Nephron (organoid): ENCODE measurements at regions not wholly inside any gene's neighbourhood (a gene's known extent, or its start where the extent isn't known, plus 50 kb on each side); places are given as distances from the start of the nearest gene placed in this dataset.

Experiments used
- H3K27ac Mint-ChIP-seq, 3 experiments: 2 replicates each; pipeline ENCODE4 v1.8.0; 2020; ENCODE audit warnings: mixed read lengths in 3 of 3, mild to moderate bottlenecking in 2 of 3, moderate library complexity in 1 of 3
- H3K27me3 Mint-ChIP-seq: 2 replicates; pipeline ENCODE4 v1.8.0; 2021; ENCODE audit warnings: low read depth, mild to moderate bottlenecking, moderate library complexity, mixed read lengths
- H3K36me3 Mint-ChIP-seq: 2 replicates; pipeline ENCODE4 v1.8.0; 2020; ENCODE audit warnings: low read depth, mixed read lengths
- H3K4me1 Mint-ChIP-seq: 2 replicates; pipeline ENCODE4 v1.8.0; 2020; ENCODE audit warnings: mixed read lengths
- H3K4me3 Mint-ChIP-seq, 3 experiments: 2 replicates each; pipeline ENCODE4 v1.8.0; 2020; ENCODE audit warnings: mild to moderate bottlenecking in 3 of 3, mixed read lengths in 3 of 3, moderate library complexity in 2 of 3
- H3K9me3 Mint-ChIP-seq: 2 replicates; pipeline ENCODE4 v1.8.0; 2020; ENCODE audit warnings: mixed read lengths
- TF ChIP-seq, protein P1 (sequence below), 3 experiments: fragments of 200-600 bp; sonication (generic); IDR thresholded peaks; one replicate each; pipeline ENCODE4 v1.5.0; 2021; ENCODE audit warnings: antibody characterized with exemption in 3 of 3; ENCODE audit not compliant: unreplicated experiment in 3 of 3

DNA sequence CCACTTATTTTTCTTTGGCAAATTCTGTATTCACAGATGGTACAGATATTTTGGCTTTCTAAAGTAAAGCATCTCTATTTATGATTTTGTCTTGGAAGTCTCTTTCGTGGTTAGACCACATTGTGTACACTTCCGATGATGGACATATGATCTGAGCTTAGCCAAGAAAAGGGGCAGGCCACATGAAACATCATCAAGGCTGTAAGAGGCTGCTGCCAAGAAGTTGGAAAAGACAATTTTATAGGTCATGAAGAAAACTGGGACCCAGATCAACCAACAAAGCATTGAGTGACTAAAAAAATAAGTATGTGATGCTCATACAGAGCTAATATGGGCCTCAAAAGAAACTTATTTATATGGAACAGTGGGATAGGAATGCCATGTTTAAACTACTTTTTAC lies 266.4 kb downstream of the HAO1 start:
- TF ChIP-seq, protein P1, sequence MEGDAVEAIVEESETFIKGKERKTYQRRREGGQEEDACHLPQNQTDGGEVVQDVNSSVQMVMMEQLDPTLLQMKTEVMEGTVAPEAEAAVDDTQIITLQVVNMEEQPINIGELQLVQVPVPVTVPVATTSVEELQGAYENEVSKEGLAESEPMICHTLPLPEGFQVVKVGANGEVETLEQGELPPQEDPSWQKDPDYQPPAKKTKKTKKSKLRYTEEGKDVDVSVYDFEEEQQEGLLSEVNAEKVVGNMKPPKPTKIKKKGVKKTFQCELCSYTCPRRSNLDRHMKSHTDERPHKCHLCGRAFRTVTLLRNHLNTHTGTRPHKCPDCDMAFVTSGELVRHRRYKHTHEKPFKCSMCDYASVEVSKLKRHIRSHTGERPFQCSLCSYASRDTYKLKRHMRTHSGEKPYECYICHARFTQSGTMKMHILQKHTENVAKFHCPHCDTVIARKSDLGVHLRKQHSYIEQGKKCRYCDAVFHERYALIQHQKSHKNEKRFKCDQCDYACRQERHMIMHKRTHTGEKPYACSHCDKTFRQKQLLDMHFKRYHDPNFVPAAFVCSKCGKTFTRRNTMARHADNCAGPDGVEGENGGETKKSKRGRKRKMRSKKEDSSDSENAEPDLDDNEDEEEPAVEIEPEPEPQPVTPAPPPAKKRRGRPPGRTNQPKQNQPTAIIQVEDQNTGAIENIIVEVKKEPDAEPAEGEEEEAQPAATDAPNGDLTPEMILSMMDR (IDR thresholded peaks at IDR 0.05; ENCODE audit: unreplicated experiment in 3 of 3): no peak
- no peaks in the 10 kb centered on the region for H3K27me3 Mint-ChIP-seq
- no peak overlapping the region for H3K4me3 Mint-ChIP-seq
- H3K27ac Mint-ChIP-seq: no peak overlapping the region
- no peaks in the 10 kb centered on the region for H3K4me1 Mint-ChIP-seq
- H3K36me3 Mint-ChIP-seq: no peaks in the 10 kb centered on the region
- H3K9me3 Mint-ChIP-seq: no peaks in the 10 kb centered on the region

DNA sequence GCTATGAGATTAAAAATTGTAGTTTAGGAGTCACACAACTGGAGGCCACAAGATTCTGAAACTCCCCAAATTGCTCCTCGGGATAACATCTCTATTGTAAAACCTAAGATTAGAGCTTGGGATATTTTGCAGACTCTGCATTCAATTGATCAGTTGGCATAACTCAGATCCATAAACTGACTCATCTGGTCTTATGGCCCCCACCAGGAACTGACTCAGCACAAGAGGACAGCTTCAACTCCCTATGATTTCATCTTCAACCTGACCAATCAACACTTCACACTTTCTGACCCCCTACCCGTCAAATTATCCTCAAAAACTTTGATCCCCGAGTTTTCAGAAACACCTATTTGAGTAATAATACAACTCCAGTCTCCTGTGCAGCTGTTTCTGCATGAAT lies 257.3 kb downstream of the HAO1 start:
- TF ChIP-seq, protein P1 (IDR thresholded peaks at IDR 0.05; ENCODE audit: unreplicated experiment in 3 of 3): no peak
- H3K4me1 Mint-ChIP-seq: no peaks in the 10 kb centered on the region
- H3K4me3 Mint-ChIP-seq: no peak overlapping the region
- no peaks in the 10 kb centered on the region for H3K27me3 Mint-ChIP-seq
- H3K36me3 Mint-ChIP-seq: no peaks in the 10 kb centered on the region
- H3K27ac Mint-ChIP-seq: no peak overlapping the region
- H3K9me3 Mint-ChIP-seq: no peaks in the 10 kb centered on the region

DNA sequence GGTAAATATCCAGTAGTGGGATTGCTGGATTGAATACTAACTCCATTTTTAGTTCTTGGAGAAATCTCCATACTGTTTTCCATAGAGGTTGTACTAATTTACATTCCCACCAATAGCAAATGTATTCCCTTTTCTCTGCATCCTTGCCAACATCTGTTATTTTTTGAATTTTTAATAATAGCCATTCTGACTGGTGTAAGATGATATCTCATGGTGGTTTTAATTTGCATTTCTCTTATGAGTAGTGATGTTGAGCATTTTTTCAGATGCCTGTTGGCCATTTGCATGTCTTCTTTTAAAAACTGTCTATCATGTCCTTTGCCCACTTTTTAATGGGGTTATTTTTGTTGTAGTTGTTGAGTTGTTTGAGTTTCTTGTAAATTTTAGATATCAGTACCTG lies 253.2 kb downstream of the HAO1 start:
- H3K36me3 Mint-ChIP-seq: no peaks in the 10 kb centered on the region
- no peaks in the 10 kb centered on the region for H3K9me3 Mint-ChIP-seq
- TF ChIP-seq, protein P1 (IDR thresholded peaks at IDR 0.05; ENCODE audit: unreplicated experiment in 3 of 3): no peak
- no peaks in the 10 kb centered on the region for H3K4me1 Mint-ChIP-seq
- no peak overlapping the region for H3K27ac Mint-ChIP-seq
- H3K27me3 Mint-ChIP-seq: no peaks in the 10 kb centered on the region
- no peak overlapping the region for H3K4me3 Mint-ChIP-seq

DNA sequence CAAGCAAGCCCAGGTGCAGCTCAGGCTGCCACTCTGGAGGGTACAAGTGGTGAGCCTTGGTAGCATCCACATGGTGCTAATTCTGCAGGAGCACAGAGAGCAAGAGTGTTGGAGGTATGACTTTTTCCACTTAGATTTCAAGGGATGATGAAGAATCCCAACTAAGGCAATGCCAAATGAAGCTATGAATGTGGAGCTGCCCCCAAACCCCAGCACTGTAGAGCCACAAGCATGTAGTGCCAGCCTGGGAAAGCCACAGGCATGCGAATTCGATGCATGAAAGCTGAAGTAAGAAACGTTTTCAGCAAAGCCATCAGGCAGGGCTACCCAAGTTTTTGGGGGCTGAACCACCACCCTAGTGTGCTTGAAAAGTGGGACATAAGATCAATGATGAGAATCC lies 251.1 kb downstream of the HAO1 start:
- Mint-ChIP-seq H3K9me3 (no peaks in the 10 kb centered on the region), H3K27ac (no peak overlapping the region), H3K4me1 (no peaks in the 10 kb centered on the region), H3K27me3 (no peaks in the 10 kb centered on the region), H3K36me3 (no peaks in the 10 kb centered on the region), H3K4me3 (no peak overlapping the region)
- TF ChIP-seq, protein P1 (IDR thresholded peaks at IDR 0.05; ENCODE audit: unreplicated experiment in 3 of 3): no peak

DNA sequence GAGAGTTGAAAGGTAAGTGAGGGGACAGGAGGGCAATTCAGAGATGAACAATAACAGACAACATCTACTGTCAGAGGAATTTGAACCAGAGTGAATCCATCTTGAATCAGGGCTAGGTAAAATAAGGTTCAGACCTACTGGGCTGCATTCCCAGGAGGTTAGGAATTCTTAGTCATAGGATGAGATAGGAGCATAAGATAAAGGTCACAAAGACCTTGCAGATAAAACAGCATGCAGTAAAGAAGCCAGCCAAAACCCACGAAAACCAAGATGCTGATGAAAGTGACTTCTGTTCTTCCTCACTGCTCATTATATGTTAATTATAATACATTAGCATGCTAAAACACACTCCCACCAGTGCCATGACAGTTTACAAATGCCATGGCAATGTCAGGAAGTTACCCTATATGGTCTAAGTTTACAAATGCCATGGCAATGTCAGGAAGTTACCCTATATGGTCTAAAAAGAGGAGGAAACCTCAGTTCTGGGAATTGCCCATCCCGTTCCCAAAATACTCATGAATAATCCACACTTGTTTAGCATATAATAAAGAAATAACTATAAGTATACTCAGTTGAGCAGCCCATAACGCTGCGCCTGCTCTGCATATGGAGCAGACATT lies 248.5 kb downstream of the HAO1 start:
- H3K9me3 Mint-ChIP-seq: no peaks in the 10 kb centered on the region
- TF ChIP-seq, protein P1 (IDR thresholded peaks at IDR 0.05; ENCODE audit: unreplicated experiment in 3 of 3): no peak
- no peaks in the 10 kb centered on the region for H3K36me3 Mint-ChIP-seq
- no peaks in the 10 kb centered on the region for H3K27me3 Mint-ChIP-seq
- H3K4me3 Mint-ChIP-seq: no peak overlapping the region
- H3K4me1 Mint-ChIP-seq: peaks cover 10% of the 10 kb centered on the region
- no peak overlapping the region for H3K27ac Mint-ChIP-seq

DNA sequence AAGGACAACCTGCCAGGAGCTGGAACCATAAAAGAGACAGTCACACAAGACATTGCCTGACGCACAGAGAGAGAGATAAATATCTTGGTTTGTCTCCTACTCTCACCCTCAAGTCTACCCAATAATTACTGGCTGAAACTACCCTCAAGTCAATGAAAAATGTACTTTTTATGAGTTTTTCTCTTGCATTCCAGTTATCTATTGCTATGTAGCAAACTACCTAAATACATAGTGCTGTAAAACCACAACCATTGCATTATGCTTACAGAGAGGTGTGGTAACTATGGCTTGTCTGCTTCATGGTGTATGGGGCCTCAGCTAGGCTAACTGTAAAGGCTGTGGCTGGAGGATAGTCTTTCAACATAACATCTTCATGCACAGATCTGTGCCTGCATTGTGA lies 247.8 kb downstream of the HAO1 start:
- H3K36me3 Mint-ChIP-seq: no peaks in the 10 kb centered on the region
- H3K9me3 Mint-ChIP-seq: no peaks in the 10 kb centered on the region
- TF ChIP-seq, protein P1 (IDR thresholded peaks at IDR 0.05; ENCODE audit: unreplicated experiment in 3 of 3): no peak
- no peak overlapping the region for H3K4me3 Mint-ChIP-seq
- H3K27me3 Mint-ChIP-seq: no peaks in the 10 kb centered on the region
- H3K4me1 Mint-ChIP-seq: peaks cover 10% of the 10 kb centered on the region
- H3K27ac Mint-ChIP-seq: no peak overlapping the region
